Epithelial cell of esophagus (primary cell): ENCODE measurements at regions not wholly inside any gene's neighbourhood (a gene's known extent, or its start where the extent isn't known, plus 50 kb on each side); places are given as distances from the start of the nearest gene placed in this dataset.

Experiments used
- DNase-seq: peaks from one replicate; pipeline ENCODE4 v3.0.0; 2010; ENCODE audit warnings: low read depth
- H3K4me3 ChIP-seq: 2 replicates; pipeline ENCODE4 v1.5.1; 2011; ENCODE audit warnings: mild to moderate bottlenecking, low read length, control low read depth
- CTCF ChIP-seq: IDR thresholded peaks from 2 replicates; pipeline ENCODE4 v1.5.1; 2011; ENCODE audit warnings: low read depth, mild to moderate bottlenecking, low read length, control low read depth, inconsistent platforms; ENCODE audit not compliant: insufficient read depth; ENCODE audit errors: missing control alignments

- DNase-seq: no peak
- no peak overlapping the region for H3K4me3 ChIP-seq
- no peak for TF ChIP-seq CTCF
Measured at GRCh38 chr2:8462899-8463648, 218.8 kb upstream of the ID2 start.

- H3K4me3 ChIP-seq: no peak overlapping the region
- no peak for TF ChIP-seq CTCF
- DNase-seq: no peak
Measured at GRCh38 chr2:8465560-8465959, 216.3 kb upstream of the ID2 start.

- H3K4me3 ChIP-seq: no peak overlapping the region
- DNase-seq: no peak
- TF ChIP-seq CTCF: no peak
Measured at GRCh38 chr2:8469709-8470493, 212.0 kb upstream of the ID2 start.

GRCh38 chr2:8472545-8473323, 209.1 kb upstream of the ID2 start:
- TF ChIP-seq CTCF: no peak
- DNase-seq: no peak
- no peak overlapping the region for H3K4me3 ChIP-seq

GRCh38 chr2:8475349-8476031, 206.4 kb upstream of the ID2 start:
- DNase-seq: no peak
- TF ChIP-seq CTCF: no peak
- H3K4me3 ChIP-seq: no peak overlapping the region
